Neural cell (in vitro differentiated cells): ENCODE measurements at regions not wholly inside any gene's neighbourhood (a gene's known extent, or its start where the extent isn't known, plus 50 kb on each side); places are given as distances from the start of the nearest gene placed in this dataset.

ENCODE experiments used
- H2AFZ ChIP-seq: fragments of 200-600, 300-800 bp; sonication (generic), shearing (Covaris generic); 2 replicates; pipeline ENCODE4 v1.6.0; 2014; ENCODE audit warnings: low read depth, mild to moderate bottlenecking, antibody characterized with exemption, low read length, moderate library complexity
- H3F3A ChIP-seq: fragments of 200-600 bp; shearing (Covaris generic); 2 replicates; pipeline ENCODE4 v1.6.1; 2016; ENCODE audit warnings: mild to moderate bottlenecking, moderate library complexity, mixed read lengths, antibody characterized with exemption, low read length; ENCODE audit not compliant: insufficient read depth, poor library complexity, severe bottlenecking
- H3K27ac ChIP-seq: fragments of 200-600, 300-800 bp; sonication (generic), shearing (Covaris generic); 2 replicates; pipeline ENCODE4 v1.5.1; 2014; ENCODE audit warnings: mild to moderate bottlenecking, low read length, moderate library complexity
- H3K27me3 ChIP-seq: fragments of 300-800, 200-600 bp; sonication (generic), shearing (Covaris generic); 2 replicates; pipeline ENCODE4 v1.6.0; 2014; ENCODE audit warnings: mild to moderate bottlenecking, low read depth, low read length, moderate library complexity; ENCODE audit not compliant: insufficient read depth
- H3K36me3 ChIP-seq: fragments of 300-800, 200-600 bp; sonication (generic), shearing (Covaris generic); 2 replicates; pipeline ENCODE4 v1.5.1; 2014; ENCODE audit warnings: mild to moderate bottlenecking, antibody characterized with exemption, low read length, moderate library complexity; ENCODE audit not compliant: insufficient read depth
- H3K4me2 ChIP-seq: fragments of 300-800, 200-600 bp; sonication (generic), shearing (Covaris generic); 2 replicates; pipeline ENCODE4 v1.6.0; 2014; ENCODE audit warnings: mild to moderate bottlenecking, low read length
- H3K4me3 ChIP-seq: fragments of 300-800, 200-600 bp; sonication (generic), shearing (Covaris generic); 2 replicates; pipeline ENCODE4 v1.5.1; 2014; ENCODE audit warnings: mild to moderate bottlenecking, low read length, moderate library complexity
- H3K79me2 ChIP-seq: fragments of 200-600 bp; shearing (Covaris generic); replicated peaks from 2 replicates; pipeline ENCODE4 v1.6.0; 2014; ENCODE audit warnings: mild to moderate bottlenecking, low read length, moderate library complexity; ENCODE audit not compliant: insufficient read depth
- H3K9ac ChIP-seq: fragments of 300-800, 200-600 bp; sonication (generic), shearing (Covaris generic); 2 replicates; pipeline ENCODE4 v1.6.1; 2016; ENCODE audit warnings: mild to moderate bottlenecking, low read length, mixed read lengths
- H3K9me2 ChIP-seq: fragments of 200-600 bp; shearing (Covaris generic); 2 replicates; pipeline ENCODE4 v1.6.1; 2016; ENCODE audit warnings: mild to moderate bottlenecking, low read length, mixed read lengths; ENCODE audit not compliant: insufficient read depth
- H3K9me3 ChIP-seq: fragments of 200-600, 300-800 bp; sonication (generic), shearing (Covaris generic); 2 replicates; pipeline ENCODE4 v1.6.1; 2016; ENCODE audit warnings: mild to moderate bottlenecking, mixed run types, low read length, moderate library complexity, mixed read lengths
- H4K20me1 ChIP-seq: fragments of 200-600 bp; shearing (Covaris generic); 2 replicates; pipeline ENCODE4 v1.6.1; 2016; ENCODE audit warnings: mild to moderate bottlenecking, mixed run types; ENCODE audit not compliant: insufficient read depth
- EP300 ChIP-seq: fragments of 450-650 bp; conservative IDR thresholded peaks from 2 replicates; pipeline ENCODE4 v1.6.1; 2014; ENCODE audit warnings: antibody characterized with exemption, mild to moderate bottlenecking, moderate library complexity; ENCODE audit not compliant: poor library complexity, severe bottlenecking
- EZH2 ChIP-seq: fragments of 200-600, 300-800 bp; shearing (Covaris generic), sonication (generic); IDR thresholded peaks from 2 replicates; pipeline ENCODE4 v1.6.1; 2014; ENCODE audit warnings: antibody characterized with exemption, low read length, borderline replicate concordance, mild to moderate bottlenecking; ENCODE audit not compliant: insufficient read depth, poor library complexity, severe bottlenecking
- MXI1 ChIP-seq: fragments of 450-650 bp; conservative IDR thresholded peaks from 2 replicates; pipeline ENCODE4 v1.6.1; 2014; ENCODE audit warnings: antibody characterized with exemption, mild to moderate bottlenecking; ENCODE audit not compliant: poor library complexity, severe bottlenecking
- POLR2AphosphoS5 ChIP-seq: IDR thresholded peaks from 2 replicates; pipeline ENCODE4 v1.6.1; 2012
- RAD21 ChIP-seq: fragments of 450-650 bp; conservative IDR thresholded peaks from 2 replicates; pipeline ENCODE4 v1.6.1; 2014; ENCODE audit warnings: antibody characterized with exemption, mild to moderate bottlenecking, moderate library complexity
- SMC3 ChIP-seq: fragments of 450-650 bp; conservative IDR thresholded peaks from 2 replicates; pipeline ENCODE4 v1.6.1; 2014; ENCODE audit warnings: antibody characterized with exemption, mild to moderate bottlenecking, moderate library complexity; ENCODE audit not compliant: poor library complexity
- TAF1 ChIP-seq: IDR thresholded peaks from 2 replicates; pipeline ENCODE4 v1.6.1; 2012; ENCODE audit warnings: low read depth
- TF ChIP-seq, protein P1 (sequence below): IDR thresholded peaks from 2 replicates; pipeline ENCODE4 v1.6.1; 2012; ENCODE audit warnings: borderline replicate concordance
- TF ChIP-seq, protein P2 (sequence below): fragments of 450-650 bp; IDR thresholded peaks from 2 replicates; pipeline ENCODE4 v1.5.1; 2014; ENCODE audit warnings: antibody characterized with exemption, mild to moderate bottlenecking, moderate library complexity; ENCODE audit not compliant: poor library complexity, severe bottlenecking

GRCh38 chr10:90587561-90587960, 270.3 kb downstream of the HTR7 start:
- no peak for TF ChIP-seq MXI1
- no peak for TF ChIP-seq EZH2
- TF ChIP-seq, protein P1, sequence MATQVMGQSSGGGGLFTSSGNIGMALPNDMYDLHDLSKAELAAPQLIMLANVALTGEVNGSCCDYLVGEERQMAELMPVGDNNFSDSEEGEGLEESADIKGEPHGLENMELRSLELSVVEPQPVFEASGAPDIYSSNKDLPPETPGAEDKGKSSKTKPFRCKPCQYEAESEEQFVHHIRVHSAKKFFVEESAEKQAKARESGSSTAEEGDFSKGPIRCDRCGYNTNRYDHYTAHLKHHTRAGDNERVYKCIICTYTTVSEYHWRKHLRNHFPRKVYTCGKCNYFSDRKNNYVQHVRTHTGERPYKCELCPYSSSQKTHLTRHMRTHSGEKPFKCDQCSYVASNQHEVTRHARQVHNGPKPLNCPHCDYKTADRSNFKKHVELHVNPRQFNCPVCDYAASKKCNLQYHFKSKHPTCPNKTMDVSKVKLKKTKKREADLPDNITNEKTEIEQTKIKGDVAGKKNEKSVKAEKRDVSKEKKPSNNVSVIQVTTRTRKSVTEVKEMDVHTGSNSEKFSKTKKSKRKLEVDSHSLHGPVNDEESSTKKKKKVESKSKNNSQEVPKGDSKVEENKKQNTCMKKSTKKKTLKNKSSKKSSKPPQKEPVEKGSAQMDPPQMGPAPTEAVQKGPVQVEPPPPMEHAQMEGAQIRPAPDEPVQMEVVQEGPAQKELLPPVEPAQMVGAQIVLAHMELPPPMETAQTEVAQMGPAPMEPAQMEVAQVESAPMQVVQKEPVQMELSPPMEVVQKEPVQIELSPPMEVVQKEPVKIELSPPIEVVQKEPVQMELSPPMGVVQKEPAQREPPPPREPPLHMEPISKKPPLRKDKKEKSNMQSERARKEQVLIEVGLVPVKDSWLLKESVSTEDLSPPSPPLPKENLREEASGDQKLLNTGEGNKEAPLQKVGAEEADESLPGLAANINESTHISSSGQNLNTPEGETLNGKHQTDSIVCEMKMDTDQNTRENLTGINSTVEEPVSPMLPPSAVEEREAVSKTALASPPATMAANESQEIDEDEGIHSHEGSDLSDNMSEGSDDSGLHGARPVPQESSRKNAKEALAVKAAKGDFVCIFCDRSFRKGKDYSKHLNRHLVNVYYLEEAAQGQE = no peak
- no peak for TF ChIP-seq POLR2AphosphoS5
- TF ChIP-seq EP300 = no peak
- no peak for TF ChIP-seq TAF1
- H3F3A ChIP-seq = no peaks in the 10 kb centered on the region
- no peaks in the 10 kb centered on the region for H3K27me3 ChIP-seq
- H3K9me2 ChIP-seq = no peaks in the 10 kb centered on the region
- no peak overlapping the region for H3K4me3 ChIP-seq
- no peaks in the 10 kb centered on the region for H3K36me3 ChIP-seq
- H4K20me1 ChIP-seq = no peaks in the 10 kb centered on the region
- H2AFZ ChIP-seq = no peak overlapping the region
- no peak overlapping the region for H3K4me2 ChIP-seq
- H3K9ac ChIP-seq = no peak overlapping the region
- H3K9me3 ChIP-seq = no peaks in the 10 kb centered on the region
- H3K27ac ChIP-seq = no peak overlapping the region
- no peaks in the 10 kb centered on the region for H3K79me2 ChIP-seq

DNA sequence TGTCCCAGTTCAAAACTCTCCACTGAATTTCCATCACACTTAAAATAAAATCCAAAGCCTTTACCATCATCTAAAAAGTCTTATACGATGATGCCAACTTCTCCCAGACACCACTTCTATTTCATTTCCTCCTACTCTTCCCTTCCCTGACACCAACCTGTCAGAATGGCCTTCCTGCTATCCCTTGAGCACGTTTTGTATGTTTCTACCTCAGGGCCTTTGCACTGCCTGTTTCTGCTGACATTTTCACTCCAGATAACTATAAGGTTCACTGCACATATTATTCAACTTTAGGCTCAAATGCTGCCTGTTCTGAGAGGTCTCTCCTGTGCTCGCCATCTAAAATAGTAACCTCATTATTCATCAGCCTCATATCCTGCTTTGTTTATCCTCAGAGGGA, 269.6 kb downstream of the HTR7 start:
- Histone ChIP-seq H3K9ac (no peak overlapping the region), H4K20me1 (no peaks in the 10 kb centered on the region), H3K27me3 (no peaks in the 10 kb centered on the region), H3K4me3 (no peak overlapping the region), H2AFZ (no peak overlapping the region), H3F3A (no peaks in the 10 kb centered on the region), H3K79me2 (no peaks in the 10 kb centered on the region), H3K9me2 (no peaks in the 10 kb centered on the region), H3K36me3 (no peaks in the 10 kb centered on the region), H3K9me3 (no peaks in the 10 kb centered on the region), H3K4me2 (no peak overlapping the region), H3K27ac (no peak overlapping the region)
- TF ChIP-seq, protein P2, sequence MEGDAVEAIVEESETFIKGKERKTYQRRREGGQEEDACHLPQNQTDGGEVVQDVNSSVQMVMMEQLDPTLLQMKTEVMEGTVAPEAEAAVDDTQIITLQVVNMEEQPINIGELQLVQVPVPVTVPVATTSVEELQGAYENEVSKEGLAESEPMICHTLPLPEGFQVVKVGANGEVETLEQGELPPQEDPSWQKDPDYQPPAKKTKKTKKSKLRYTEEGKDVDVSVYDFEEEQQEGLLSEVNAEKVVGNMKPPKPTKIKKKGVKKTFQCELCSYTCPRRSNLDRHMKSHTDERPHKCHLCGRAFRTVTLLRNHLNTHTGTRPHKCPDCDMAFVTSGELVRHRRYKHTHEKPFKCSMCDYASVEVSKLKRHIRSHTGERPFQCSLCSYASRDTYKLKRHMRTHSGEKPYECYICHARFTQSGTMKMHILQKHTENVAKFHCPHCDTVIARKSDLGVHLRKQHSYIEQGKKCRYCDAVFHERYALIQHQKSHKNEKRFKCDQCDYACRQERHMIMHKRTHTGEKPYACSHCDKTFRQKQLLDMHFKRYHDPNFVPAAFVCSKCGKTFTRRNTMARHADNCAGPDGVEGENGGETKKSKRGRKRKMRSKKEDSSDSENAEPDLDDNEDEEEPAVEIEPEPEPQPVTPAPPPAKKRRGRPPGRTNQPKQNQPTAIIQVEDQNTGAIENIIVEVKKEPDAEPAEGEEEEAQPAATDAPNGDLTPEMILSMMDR = no peak

- H2AFZ ChIP-seq = no peak overlapping the region
- no peak overlapping the region for H3K4me3 ChIP-seq
- no peaks in the 10 kb centered on the region for H4K20me1 ChIP-seq
- no peaks in the 10 kb centered on the region for H3F3A ChIP-seq
- no peaks in the 10 kb centered on the region for H3K27me3 ChIP-seq
- no peak overlapping the region for H3K27ac ChIP-seq
- no peaks in the 10 kb centered on the region for H3K79me2 ChIP-seq
- no peak for TF ChIP-seq TAF1
- no peak for TF ChIP-seq EP300
- TF ChIP-seq SMC3 = no peak
- TF ChIP-seq RAD21 = no peak
- TF ChIP-seq, protein P2 = no peak
- TF ChIP-seq POLR2AphosphoS5 = no peak
- no peak for TF ChIP-seq EZH2
- no peak for TF ChIP-seq MXI1
- TF ChIP-seq, protein P1 = no peak
- H3K4me2 ChIP-seq = no peak overlapping the region
- H3K9ac ChIP-seq = no peak overlapping the region
- no peaks in the 10 kb centered on the region for H3K9me2 ChIP-seq
- H3K36me3 ChIP-seq = no peaks in the 10 kb centered on the region
- H3K9me3 ChIP-seq = no peaks in the 10 kb centered on the region
Observed at GRCh38 chr10:90589825-90590224, 268.0 kb downstream of the HTR7 start.
